Kidney tubule cell (primary cell): ENCODE measurements at regions not wholly inside any gene's neighbourhood (a gene's known extent, or its start where the extent isn't known, plus 50 kb on each side); places are given as distances from the start of the nearest gene placed in this dataset.

Source experiments
- DNase-seq: peaks from one replicate; pipeline ENCODE4 v3.0.0-alpha.2; 2018; ENCODE audit warnings: low spot score

DNA sequence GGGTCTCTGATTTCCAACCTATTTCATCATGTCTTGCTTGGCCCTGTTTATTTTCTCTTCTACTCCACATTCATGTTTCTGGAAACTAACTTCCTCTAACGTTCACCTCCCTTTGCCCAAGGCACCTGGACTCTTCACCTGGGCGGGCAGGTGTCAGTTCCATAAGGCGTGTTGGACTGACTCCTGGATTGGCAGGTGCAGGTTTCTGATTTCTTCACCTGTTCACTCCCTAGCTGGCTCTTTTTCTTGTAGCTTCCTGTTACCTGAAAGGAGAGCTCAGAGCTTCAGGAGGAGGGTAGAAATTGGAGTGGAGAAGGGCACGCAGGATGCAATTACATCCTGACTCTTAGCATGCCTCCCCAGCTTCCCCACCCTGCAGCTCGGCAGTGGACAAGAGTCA lies 350.8 kb upstream of the KLF3 start:
- no peak for DNase-seq

DNA sequence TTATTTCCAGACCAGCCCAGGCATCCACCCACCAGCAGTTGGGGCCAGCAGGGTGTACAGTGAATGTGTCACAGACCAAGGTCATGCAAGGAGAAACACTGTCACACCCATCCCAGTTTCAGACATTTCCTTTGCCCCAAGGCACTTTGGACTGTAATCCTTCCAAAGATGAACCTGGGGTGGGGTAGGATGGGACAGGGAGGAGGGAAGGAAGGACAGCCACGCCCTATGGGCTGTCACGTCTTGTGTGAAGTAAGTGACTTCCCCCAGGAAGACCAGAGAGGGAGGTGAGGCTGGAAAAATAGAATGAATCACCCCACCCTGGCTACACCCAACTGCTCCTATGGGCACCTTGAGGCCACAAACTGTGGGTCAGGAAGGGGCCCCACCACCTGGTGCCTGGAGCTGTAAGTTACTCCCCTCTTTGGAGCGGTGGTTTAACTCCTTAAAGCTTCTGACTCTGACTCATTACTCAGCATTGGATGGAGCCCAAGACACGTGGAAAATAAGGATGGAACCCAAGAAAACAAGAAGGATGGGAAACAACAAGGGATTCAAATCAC lies 349.9 kb upstream of the KLF3 start:
- DNase-seq: peak; percentile 77

DNA sequence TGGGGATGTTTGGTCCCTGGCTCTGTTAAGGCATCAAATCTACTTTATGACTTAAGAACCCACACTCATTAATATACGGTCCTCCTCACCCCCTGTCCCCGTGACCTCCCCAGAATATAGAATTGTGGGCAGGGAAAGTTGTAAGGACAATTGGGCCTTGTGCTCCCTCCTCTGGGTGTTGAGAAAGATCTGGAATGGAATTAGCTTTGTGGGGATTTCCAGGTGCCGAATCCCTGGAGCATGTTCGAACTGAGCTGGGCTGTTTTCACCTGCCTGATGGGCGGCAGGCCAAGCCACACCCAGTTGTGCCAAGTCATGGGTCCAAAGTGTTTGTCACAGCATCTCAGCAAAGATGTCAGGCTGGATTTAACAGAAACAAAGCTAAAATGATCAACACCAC lies 349.3 kb upstream of the KLF3 start:
- DNase-seq: peak; percentile 67

DNA sequence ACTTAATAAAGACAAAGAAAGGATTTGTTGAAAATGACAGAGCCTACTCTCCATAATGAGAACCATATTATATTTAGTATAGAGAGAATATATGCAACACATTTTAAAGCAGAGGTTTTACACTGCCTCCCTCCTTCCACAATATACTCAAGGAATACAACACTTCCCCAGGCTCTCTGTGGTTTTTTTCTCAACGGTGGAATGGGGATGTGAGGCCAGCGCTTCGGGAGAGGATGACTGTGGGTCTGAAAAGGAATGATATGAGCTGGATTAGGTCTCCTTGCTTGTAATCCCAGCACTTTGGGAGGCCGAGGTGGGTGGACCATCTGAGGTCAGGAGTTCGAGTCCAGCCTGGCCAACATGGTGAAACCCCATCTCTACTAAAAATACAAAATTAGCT lies 348.7 kb upstream of the KLF3 start:
- no peak for DNase-seq

DNA sequence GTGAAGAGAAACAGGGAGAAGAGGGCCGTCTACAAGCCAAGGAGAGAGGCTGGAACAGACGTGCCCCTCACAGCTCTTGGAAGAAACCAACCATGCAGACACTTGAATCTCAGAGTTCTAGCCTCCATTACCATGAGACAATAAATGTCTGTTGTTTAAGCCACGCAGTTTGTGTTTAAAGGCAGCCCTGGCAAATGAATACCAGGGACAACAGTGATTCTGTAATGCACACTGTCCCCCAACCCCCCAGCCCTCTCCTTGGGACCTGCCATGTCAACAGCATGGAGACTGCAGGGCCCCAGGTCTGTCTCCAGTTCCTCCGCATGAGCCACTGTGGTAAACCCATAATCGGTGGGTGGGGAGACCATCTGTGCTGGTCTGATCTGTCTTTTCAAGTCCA lies 348.0 kb upstream of the KLF3 start:
- no peak for DNase-seq

DNA sequence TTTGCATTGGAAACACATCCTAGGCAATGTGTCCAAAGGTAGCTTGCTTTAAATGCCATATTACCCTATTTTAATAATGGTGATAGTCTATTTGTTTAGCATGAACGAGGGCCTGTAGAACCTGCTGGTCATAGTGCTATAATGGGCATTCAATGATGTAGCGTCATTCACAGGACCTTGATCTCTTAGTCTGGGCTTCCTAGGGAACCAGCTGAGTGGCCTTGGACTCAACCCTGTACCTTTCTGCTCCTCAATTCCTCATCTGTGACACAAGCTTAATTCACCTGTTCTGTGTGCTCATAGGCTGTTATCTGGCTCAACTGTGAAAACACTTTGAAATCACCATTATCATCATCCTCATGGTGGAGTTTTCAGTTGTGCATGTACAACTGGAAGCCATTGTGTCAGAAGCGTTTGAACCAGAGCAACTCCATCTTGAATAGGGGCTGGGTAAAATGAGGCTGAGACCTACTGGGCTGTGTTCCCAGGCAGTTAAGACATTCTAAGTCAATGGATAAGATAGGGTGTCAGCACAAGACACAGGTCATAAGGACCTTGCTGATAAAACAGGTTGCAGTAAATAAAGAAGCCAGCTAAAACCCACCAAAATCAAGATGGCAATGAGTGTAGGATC lies 346.8 kb upstream of the KLF3 start:
- DNase-seq: no peak

DNA sequence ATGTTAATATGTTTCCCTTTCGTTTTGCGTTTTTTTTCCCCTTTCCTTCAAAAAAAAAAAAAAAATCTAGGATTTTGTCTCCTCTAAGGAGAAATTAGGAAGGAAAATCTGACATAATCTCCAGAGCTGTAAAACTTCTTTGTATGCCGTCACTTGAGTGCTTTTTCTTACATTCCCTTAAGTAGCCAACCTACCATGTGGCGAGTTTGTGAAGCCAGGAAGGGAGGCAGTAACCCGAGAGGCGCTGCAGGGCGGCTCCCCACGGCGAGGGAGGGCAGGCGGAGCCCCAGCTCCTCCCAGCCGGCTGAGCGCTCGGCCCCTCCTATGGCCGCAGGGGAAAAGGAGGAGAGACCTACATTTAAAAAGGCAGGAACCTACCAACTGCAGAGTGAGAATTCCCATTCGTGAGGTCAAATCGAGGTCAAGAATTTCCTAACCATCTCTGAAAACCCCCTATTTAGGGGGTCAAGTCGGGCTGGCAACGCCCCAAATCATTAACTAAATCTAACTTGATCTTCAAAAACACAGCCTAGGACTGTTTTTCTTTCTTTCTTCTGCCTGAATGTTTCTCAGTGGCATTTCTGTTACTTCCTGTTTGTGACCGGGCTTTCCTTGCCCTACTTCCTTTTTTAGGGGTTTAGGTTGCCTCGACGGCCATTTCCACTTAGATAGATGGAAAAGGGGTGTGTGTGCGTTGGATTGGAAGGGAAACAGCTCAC lies 345.1 kb upstream of the KLF3 start:
- peak; percentile 97 for DNase-seq

DNA sequence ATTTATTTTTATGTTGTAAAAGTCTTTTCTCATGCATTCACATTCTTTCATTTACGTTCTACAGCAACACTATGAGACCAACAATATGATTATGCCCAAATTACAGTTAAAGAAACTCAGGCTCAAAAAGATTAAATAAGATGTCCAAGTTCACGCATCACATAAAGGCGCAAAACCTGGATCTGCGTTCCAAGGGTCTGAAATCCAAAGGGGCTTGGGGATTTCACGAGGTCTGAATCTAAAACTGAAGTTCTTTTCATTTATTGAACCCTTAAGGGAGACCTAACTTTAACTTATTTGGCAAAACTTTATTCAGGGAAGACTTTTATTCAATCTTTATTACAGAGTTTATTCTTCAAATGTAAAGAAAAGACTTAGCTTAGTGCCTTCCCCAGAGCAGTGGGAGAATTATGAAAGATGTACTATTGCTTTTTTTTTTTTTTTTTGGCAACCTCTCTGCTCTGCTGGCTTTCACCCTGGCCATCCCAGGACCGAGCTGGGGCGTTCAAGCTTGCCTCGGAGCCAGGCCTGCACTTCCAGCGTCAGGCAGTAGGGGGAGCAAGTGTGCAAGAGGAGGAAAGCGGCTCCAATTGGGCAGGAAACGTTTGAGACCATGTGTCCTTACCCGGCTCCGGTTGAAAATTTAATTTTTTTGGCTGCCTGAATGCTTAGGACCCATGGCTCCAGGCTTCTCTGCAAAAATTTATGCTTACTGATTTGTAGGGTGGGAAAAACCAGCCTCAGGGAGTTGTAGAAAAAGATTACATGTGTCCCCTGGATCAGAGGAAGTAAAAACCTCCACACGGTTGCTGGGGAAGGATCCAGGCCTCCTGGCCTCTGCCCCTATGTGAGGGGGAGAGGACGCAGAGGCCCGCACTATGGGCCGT lies 344.3 kb upstream of the KLF3 start:
- peak; percentile 91 for DNase-seq

DNA sequence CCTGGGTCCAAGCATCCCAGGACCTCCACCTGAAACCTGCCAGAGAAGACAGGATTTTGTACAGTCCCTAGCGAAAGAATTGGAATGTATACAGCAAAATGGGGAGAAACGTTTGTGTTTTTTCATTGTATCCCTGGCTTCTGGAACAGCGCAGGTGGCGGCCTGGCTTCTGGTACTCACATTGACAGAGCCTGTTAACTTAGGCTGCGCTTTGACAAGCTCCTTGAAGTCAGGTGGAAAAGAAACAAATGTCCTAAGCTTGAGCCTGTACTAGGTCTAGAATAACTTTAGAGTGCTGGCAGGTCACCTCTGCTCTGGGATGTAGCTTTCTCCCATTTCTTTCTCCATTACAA lies 343.7 kb upstream of the KLF3 start:
- no peak for DNase-seq

DNA sequence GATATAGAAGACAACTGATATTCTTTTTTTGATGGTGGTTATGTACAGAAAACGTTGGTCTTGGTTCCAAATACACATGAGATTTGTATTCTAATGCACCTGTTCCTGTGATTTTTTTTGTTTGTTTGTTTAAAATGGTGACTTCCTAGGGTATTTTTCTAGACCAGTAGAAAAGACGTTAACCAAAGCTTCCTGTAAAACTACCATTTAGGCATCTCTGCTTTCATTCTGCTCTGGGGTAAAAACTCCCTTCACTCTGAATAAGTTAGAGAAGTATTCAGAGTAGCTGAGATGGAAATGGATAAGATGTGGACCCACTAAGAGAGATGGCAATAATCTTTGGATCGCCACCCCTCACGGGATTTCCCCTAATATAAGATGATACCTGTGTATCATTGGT lies 343.2 kb upstream of the KLF3 start:
- no peak for DNase-seq

DNA sequence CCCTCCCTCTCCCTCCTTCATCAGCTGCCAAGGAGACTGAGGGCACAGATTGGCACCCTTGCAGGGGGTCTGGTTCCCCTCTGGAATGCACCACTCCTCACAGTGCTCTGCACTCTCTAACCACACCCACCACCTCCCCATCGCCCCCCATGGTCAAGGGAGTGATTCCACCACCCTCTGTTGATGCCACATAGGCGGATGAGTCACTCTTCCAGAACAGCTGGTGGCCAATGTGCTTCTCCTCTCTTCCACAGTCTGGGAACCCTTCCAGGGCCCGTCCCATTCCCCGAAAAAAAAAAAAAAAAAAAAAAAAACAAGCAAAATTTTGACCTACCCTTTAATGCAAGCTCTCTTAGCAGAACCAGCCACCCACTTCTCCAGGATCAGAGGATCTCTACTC lies 341.3 kb upstream of the KLF3 start:
- DNase-seq: peak; percentile 49

DNA sequence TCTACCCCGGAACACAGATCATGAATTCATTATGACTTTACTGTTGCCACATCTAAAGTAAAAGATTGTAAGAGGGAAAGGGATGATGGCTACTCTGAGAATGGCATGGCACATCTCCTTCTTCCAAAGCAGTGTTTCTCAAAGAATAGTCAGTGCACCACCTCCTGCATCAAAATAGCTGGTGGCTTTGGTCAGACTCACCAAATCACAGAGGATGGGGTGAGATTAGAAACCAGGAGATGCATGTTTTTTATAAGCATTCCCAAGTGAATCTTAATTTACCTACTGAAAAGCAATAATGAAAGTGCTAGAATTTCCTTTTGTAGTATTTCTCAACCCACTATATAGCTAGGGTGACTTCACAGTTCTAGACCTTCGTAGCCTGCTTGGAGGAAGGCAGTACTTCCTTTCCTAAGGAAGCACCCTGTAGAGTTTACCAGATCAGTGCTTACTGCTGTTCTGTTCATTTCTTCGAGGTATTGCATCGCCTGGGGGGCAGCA lies 340.8 kb upstream of the KLF3 start:
- peak; percentile 63 for DNase-seq

DNA sequence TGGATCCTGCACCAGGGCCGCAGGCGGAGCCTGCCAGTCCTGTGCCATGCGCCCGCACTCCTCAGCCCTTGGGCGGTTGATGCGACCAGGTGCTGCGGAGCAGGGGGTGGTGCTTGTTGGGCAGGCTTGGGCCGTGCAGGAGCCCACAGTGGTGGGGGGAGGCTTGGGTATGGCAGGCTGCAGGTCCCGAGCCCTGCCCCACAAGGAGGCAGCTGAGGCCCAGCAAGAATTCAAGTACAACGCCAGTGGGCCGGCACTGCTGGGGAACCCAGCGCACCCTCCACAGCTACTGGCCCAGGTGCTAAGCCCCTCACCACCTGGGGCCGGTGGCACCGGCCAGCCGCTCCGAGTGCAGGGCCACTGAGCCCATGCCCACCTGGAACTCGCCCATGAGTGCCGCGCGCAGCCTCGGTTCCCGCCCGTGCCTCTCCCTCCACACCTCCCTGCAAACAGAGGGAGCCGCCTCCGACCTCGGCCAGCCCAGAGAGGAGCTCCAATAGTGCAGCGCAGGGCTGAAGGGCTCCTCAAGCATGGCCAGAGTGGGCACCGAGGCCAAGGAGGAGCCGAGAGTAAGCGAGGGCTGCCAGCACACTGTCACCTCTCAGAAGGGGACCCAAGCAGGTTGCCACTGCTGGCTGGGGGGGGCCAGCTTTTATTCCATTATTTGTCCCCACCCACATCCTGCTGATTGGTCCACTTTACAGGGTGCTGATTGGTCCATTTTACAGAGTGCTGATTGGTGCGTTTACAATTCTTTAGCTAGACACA lies 339.0 kb upstream of the KLF3 start:
- DNase-seq: no peak

DNA sequence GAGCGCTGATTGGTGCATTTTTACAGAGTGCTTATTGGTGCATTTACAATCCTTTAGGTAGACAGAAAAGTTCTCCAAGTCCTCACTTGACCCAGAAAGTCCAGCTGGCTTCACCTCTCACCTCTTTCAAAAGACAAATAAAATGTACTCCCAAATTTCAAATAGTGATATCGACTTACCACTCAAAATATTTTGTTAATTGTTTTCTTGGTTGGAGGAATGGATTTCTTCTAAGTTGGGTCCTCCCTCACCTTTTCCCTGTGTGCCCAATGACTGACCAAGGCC lies 338.4 kb upstream of the KLF3 start:
- no peak for DNase-seq

DNA sequence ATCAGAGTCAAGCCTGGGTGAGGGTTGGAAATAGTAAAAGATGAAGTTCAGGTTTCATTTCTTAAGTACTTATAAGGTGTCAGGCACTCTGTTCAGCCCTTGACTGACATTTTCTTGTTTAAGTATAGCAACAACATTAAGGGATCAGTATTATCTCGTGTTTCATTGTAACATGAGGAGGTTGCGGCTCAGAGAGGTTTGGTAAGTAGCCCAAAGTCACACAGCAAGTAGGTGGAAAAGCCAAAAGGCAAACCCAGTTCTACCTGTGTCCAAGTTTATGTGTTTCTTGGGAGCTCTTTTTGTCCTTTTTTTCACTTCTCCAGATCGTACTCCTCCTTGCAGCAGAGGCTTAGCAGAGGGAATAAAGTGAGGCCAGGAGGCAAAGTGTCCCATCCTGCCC lies 337.5 kb upstream of the KLF3 start:
- DNase-seq: no peak

DNA sequence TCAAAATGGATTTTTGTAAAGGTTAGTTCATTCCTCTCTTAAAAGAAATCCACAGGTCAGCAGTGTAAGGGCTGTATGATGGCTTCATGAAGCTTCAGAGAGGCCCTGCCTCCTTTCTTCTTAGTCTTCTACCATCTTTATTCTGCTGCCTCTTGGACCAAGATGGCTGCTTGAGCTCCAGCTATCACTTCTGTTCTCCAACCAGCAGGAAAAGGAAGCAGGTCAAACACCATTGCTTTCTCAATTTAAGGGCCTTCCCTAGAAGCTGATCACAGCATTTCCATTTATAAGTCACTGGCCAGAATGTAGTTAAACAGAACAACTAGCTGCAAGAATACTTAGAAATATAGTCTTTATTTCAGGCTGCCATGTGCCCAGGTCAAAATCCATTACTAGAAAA lies 336.8 kb upstream of the KLF3 start:
- no peak for DNase-seq

DNA sequence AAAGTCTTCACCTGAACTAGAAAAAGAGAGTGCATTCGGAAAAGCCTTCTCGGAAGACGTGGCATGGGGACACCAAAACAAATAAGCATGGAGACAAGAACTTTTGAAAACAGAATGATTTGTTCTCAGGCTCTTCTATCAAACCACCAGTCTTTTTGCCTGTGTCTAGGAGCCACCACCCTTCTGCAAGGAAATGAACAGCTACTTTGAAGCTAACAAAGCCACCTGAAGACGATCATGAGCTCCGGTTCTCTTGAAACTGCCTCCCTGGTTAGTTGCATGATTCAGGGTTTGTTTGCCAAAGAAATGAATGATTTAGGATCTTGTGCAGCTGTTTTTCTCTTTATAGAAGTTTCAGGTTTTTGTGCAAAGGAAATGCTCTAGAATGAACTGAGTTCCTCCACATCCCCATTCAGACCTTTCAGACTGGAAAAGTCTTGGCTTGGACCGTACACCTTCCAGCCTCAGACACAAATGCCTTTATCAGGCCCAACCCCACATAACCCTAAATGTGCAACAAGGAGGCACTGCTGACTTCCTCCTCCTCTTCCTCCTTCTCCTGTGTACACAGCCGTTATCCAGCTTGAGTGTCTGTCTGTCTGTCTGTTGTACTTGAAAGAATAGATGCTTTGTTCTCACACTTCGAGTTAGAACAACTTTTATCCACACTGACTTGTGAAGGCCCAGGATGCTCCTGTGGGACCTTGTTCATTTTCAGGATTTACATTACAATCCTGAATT lies 334.8 kb upstream of the KLF3 start:
- DNase-seq: no peak

DNA sequence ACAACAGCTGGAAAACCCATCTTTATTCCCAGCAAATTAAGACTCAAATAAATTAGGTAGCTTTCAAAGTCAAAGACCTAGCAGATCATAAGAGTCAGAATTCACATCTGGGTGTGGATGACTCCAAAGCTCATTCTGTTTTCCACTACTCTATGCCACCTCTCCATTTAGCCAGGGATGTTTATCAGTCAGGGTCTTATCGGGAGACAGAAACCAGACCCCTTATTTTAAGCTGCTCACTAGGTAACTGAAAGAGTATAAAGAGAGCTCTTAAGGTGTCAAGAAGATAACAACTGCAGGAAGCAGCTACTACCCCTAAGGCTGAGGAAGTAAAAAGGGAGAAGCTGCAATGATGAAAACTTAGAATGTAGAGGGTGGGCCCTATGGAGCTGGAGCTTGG lies 333.7 kb upstream of the KLF3 start:
- DNase-seq: no peak

DNA sequence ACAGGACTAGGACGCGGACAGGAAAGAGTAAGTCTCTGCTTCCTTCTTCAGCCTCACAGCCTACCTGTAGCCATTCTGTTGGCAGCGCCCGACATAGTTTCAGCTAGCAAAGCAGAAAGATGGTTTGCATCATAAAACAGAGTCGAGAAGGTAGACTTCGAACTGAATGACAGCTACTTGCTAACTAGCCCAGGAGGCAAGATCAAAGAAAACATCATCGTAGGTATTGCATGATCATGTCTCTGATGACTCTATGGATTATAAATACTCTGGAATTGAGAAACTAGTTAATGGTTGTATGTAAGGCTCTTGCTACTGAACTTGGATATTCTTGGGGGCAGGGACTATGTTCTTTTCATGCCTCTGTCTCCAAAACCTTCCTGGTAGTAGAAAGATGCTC lies 333.1 kb upstream of the KLF3 start:
- DNase-seq: no peak

DNA sequence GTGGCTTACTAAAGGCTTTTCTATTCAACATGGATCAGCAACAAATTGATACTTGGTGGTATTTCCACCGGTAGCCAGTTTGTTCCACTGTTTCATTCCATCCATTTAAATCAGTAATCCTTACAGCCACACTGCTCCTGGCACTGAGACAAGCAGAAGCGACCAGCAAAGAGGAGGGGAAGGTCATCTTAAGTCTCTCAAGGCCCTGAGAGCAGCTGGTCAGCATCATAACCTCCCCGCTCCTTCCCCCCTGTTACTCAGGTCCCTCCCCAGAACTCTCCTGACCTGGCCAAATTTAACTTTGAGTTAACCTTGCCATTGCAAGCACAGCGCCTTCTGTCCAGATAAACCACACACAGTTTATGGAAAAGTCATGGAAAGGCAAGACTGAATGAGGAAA lies 331.3 kb upstream of the KLF3 start:
- DNase-seq: no peak

DNA sequence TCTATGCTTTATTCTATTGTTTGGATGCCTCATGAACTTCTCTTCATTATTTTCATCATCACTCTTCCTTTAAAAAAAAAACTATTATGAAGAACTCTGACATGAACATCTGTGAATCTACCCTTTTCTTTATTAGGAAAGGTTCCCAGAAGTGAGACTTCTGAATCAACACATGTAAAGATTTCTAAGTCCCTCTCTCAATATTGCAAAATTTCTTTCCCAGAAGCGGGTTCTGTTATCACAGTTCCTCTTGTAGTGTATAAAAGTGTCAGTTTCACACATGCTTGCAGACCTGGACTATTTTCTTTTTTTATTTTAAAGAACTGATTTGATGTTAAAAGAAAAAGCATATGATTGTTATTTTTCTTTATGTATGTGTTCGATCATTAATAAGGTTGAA lies 330.8 kb upstream of the KLF3 start:
- no peak for DNase-seq

DNA sequence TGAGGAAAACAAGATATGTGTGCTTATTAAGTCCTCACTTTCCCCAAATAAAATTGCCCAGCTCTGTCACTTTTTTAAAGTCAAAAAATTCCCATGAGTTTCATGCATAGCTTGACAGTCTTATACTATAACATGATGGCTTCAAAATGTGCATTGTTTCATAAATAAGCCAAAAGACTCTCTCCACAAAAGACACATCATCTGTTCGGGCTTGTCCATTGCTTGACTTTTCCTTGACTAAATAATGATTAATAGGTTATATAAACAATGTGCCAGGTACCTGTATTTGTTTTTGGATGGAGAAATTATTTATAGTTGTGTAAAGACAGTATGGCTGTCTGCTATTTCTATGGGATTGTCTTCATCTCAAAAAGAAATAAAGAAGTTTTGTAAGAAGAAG lies 329.2 kb upstream of the KLF3 start:
- DNase-seq: no peak
